Lower leg skin (tissue), 4 donors: ENCODE measurements at regions not wholly inside any gene's neighbourhood (a gene's known extent, or its start where the extent isn't known, plus 50 kb on each side); places are given as distances from the start of the nearest gene placed in this dataset.

ENCODE experiments used
- DNase-seq, 2 donors: peaks; one replicate each; pipeline ENCODE4 v3.0.0-alpha.2; 2019; ENCODE audit warnings: low spot score in 2 of 2
- H3K4me3 ChIP-seq: fragments of 200-600 bp; sonication (generic); 2 replicates; pipeline ENCODE4 v1.5.1; 2017; ENCODE audit warnings: mild to moderate bottlenecking, low read depth; ENCODE audit not compliant: poor library complexity, severe bottlenecking
- POLR2A ChIP-seq, 2 donors: fragments of 450-650 bp; IDR thresholded peaks; one replicate each; pipeline ENCODE4 v1.6.1; 2016 to 2017; ENCODE audit warnings: antibody characterized with exemption in 2 of 2, mild to moderate bottlenecking in 1 of 2, moderate library complexity in 1 of 2
- WGBS, 2 donors: methylation state at CpG; one replicate each; pipeline ENCODE4 v1.1.5; 2018; 5-methylcytosine and 5-hydroxymethylcytosine counted together
- intact Hi-C: fragments of 100-400 bp; cut with DNase I; formaldehyde crosslinking; loops from one replicate; pipeline ENCODE4 v1.15.0; 2023; ENCODE audit warnings: low total_unique reads
- TF ChIP-seq, protein P1 (sequence below), 3 donors: fragments of 450-650 bp; IDR thresholded peaks; one replicate each; pipeline ENCODE4 v1.5.1; 2016; ENCODE audit warnings: antibody characterized with exemption in 3 of 3, mild to moderate bottlenecking in 3 of 3, moderate library complexity in 2 of 3

DNA sequence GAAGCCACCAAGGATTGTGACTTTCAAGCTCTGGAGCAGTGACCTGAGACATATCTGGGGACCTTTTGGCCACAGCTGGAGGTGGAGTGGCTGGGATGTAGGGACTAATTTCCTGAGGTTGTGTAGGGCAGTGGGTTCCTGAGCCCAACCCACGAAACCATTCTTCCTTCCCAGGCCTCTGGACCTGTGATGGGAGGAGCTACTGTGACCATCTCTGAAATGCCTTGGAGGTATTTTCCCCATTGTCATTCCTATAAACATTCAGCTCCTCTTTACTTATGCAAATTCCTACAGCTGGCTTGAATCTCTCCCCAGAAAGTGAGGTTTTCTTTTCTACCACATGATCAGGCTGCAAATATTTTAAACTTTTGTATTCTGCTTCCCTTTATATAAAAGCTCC, 172.6 kb downstream of the TUSC1 start:
- intact Hi-C loops = no loop called here
- TF ChIP-seq, protein P1, sequence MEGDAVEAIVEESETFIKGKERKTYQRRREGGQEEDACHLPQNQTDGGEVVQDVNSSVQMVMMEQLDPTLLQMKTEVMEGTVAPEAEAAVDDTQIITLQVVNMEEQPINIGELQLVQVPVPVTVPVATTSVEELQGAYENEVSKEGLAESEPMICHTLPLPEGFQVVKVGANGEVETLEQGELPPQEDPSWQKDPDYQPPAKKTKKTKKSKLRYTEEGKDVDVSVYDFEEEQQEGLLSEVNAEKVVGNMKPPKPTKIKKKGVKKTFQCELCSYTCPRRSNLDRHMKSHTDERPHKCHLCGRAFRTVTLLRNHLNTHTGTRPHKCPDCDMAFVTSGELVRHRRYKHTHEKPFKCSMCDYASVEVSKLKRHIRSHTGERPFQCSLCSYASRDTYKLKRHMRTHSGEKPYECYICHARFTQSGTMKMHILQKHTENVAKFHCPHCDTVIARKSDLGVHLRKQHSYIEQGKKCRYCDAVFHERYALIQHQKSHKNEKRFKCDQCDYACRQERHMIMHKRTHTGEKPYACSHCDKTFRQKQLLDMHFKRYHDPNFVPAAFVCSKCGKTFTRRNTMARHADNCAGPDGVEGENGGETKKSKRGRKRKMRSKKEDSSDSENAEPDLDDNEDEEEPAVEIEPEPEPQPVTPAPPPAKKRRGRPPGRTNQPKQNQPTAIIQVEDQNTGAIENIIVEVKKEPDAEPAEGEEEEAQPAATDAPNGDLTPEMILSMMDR (IDR thresholded peaks at IDR 0.05) = no peak
- no peak for TF ChIP-seq POLR2A (IDR thresholded peaks at IDR 0.05)
- no peak overlapping the region for H3K4me3 ChIP-seq
- no peak for DNase-seq
- WGBS, 2 donors = 50 to 67% methylated on average over 1 of the region's 1 CpG

- no peak overlapping the region for H3K4me3 ChIP-seq
- WGBS, 2 donors = 52 to 61% methylated on average over 1 of the region's 1 CpG
- intact Hi-C loops = no loop called here
- TF ChIP-seq POLR2A (IDR thresholded peaks at IDR 0.05) = no peak
- TF ChIP-seq, protein P1 (IDR thresholded peaks at IDR 0.05) = no peak
- DNase-seq = no peak
Observed at GRCh38 chr9:25481372-25481771, 196.9 kb downstream of the TUSC1 start.

GRCh38 chr9:25480696-25481095, 197.5 kb downstream of the TUSC1 start:
- intact Hi-C loops = no loop called here
- no peak for TF ChIP-seq POLR2A (IDR thresholded peaks at IDR 0.05)
- TF ChIP-seq, protein P1 (IDR thresholded peaks at IDR 0.05) = no peak
- no peak overlapping the region for H3K4me3 ChIP-seq
- DNase-seq = no peak

GRCh38 chr9:25472681-25473080, 205.6 kb downstream of the TUSC1 start:
- no peak overlapping the region for H3K4me3 ChIP-seq
- no peak for TF ChIP-seq POLR2A (IDR thresholded peaks at IDR 0.05)
- TF ChIP-seq, protein P1 (IDR thresholded peaks at IDR 0.05) = no peak
- intact Hi-C loops = no loop called here

GRCh38 chr9:25472085-25472607, 206.1 kb downstream of the TUSC1 start:
- whole genome bisulfite sequencing, 2 donors = 78 to 83% methylated on average over 4 of the region's 4 CpGs
- intact Hi-C loops = no loop called here
- TF ChIP-seq POLR2A (IDR thresholded peaks at IDR 0.05) = no peak
- TF ChIP-seq, protein P1 (IDR thresholded peaks at IDR 0.05) = no peak
- H3K4me3 ChIP-seq = no peak overlapping the region
- DNase-seq = no peak

More at GRCh38 chr9:25472681-25473080, 205.6 kb downstream of the TUSC1 start:
- 71 to 74% methylated on average over 2 of the region's 2 CpGs for WGBS, 2 donors
- DNase-seq = no peak

GRCh38 chr9:25461416-25461815, 216.8 kb downstream of the TUSC1 start:
- intact Hi-C loops = no loop called here
- DNase-seq = no peak
- no peak overlapping the region for H3K4me3 ChIP-seq
- no peak for TF ChIP-seq POLR2A (IDR thresholded peaks at IDR 0.05)
